MCF 10A (cell line): ENCODE measurements at regions not wholly inside any gene's neighbourhood (a gene's known extent, or its start where the extent isn't known, plus 50 kb on each side); places are given as distances from the start of the nearest gene placed in this dataset.

Experiments
- BruUV-seq: library from RNA; stranded (reverse); fragments of 400-500 nt; replicated peaks from 2 replicates; lab custom pipeline; 2021; lab: Mats Ljungman, UMichigan
- CTCF ChIA-PET: fragments of 300-600 bp; sonication (Branson Sonifier 250); formaldehyde crosslinking; extraction: SDS; loops from one replicate; lab custom pipeline; 2021; ENCODE audit warnings: antibody characterized with exemption, inconsistent platforms; lab: Yijun Ruan, JAX
- POLR2A ChIA-PET: fragments of 300-600, 350-650 bp; sonication (Branson Sonifier 250); formaldehyde crosslinking; extraction: SDS; loops from one replicate; lab custom pipeline; 2020; ENCODE audit warnings: antibody characterized with exemption, inconsistent platforms; lab: Yijun Ruan, JAX
- DNase-seq: peaks from one replicate; pipeline ENCODE4 v3.0.0-alpha.2; 2018; ENCODE audit not compliant: unreplicated experiment
- H3K27ac Mint-ChIP-seq: one replicate; pipeline ENCODE4 v1.8.0; 2022; ENCODE audit warnings: mild to moderate bottlenecking, low read depth, mixed read lengths; ENCODE audit not compliant: unreplicated experiment
- H3K27me3 Mint-ChIP-seq: one replicate; pipeline ENCODE4 v1.8.0; 2022; ENCODE audit warnings: mixed read lengths; ENCODE audit not compliant: insufficient read depth, unreplicated experiment
- H3K36me3 Mint-ChIP-seq: one replicate; pipeline ENCODE4 v1.8.0; 2022; ENCODE audit warnings: mild to moderate bottlenecking, moderate library complexity, mixed read lengths; ENCODE audit not compliant: insufficient read depth, unreplicated experiment
- H3K4me1 Mint-ChIP-seq: one replicate; pipeline ENCODE4 v1.8.0; 2022; ENCODE audit warnings: mixed read lengths; ENCODE audit not compliant: insufficient read depth, unreplicated experiment
- H3K4me3 Mint-ChIP-seq: one replicate; pipeline ENCODE4 v1.8.0; 2022; ENCODE audit warnings: mild to moderate bottlenecking, moderate library complexity, mixed read lengths; ENCODE audit not compliant: unreplicated experiment
- H3K9me3 Mint-ChIP-seq: one replicate; pipeline ENCODE4 v1.8.0; 2022; ENCODE audit warnings: mixed read lengths; ENCODE audit not compliant: unreplicated experiment
- intact Hi-C: fragments of 100-400 bp; cut with micrococcal nuclease; formaldehyde crosslinking; loops from 2 replicates; pipeline ENCODE4 v1.14.1; 2022
- TF ChIP-seq, protein P1 (sequence below): fragments of 200-600 bp; IDR thresholded peaks from one replicate; pipeline ENCODE4 v1.8.0; 2022; ENCODE audit warnings: antibody characterized with exemption, mild to moderate bottlenecking; ENCODE audit not compliant: unreplicated experiment

DNA sequence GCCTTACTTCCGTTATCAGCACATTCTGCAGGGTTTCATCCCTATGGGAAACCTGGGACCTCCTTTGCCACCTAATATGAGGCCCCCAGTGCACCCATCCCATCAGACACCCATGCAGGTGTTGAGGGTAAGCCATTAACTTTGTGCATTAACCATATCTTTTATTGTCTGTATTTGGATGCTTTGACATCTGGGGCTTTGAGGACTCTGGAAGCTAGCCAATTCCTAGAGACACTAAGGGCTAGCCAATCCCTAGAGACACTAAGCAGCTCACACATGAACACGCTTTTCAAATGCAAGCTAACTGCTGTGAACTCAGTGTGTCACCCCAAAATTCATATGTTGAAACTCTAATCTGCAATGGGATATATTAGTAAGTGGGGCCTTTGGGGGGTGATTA, 272.5 kb upstream of the COBL start:
- Mint-ChIP-seq H3K36me3 (no peaks in the 10 kb centered on the region), H3K4me3 (no peak overlapping the region), H3K9me3 (no peaks in the 10 kb centered on the region), H3K4me1 (no peaks in the 10 kb centered on the region), H3K27ac (no peak overlapping the region), H3K27me3 (peaks cover 66% of the 10 kb centered on the region)
- no peak for DNase-seq
- no TSS peak for BruUV-seq
- CTCF ChIA-PET = no interaction called here
- POLR2A ChIA-PET = no interaction called here
- TF ChIP-seq, protein P1, sequence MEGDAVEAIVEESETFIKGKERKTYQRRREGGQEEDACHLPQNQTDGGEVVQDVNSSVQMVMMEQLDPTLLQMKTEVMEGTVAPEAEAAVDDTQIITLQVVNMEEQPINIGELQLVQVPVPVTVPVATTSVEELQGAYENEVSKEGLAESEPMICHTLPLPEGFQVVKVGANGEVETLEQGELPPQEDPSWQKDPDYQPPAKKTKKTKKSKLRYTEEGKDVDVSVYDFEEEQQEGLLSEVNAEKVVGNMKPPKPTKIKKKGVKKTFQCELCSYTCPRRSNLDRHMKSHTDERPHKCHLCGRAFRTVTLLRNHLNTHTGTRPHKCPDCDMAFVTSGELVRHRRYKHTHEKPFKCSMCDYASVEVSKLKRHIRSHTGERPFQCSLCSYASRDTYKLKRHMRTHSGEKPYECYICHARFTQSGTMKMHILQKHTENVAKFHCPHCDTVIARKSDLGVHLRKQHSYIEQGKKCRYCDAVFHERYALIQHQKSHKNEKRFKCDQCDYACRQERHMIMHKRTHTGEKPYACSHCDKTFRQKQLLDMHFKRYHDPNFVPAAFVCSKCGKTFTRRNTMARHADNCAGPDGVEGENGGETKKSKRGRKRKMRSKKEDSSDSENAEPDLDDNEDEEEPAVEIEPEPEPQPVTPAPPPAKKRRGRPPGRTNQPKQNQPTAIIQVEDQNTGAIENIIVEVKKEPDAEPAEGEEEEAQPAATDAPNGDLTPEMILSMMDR = no peak
- intact Hi-C loops = no loop called here

DNA sequence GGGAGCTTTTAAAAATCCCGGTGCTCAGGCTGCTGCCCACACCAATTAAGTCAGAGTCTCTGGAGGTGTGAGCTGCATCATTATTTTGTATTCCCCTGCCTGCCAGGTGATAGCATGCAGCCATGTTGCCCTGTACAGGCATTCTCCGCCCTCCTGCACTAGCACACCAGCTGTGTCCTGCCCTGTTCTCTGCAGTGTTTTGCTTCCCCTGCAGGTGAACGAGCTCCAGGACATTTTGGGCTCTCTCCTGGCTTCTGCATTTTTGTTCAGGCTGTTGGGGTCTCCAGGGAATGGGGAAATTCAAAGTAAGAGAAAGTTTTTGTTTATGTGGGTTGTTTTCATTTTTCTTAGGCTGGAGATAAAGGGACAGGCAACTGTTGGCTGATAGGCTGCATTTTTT, 271.0 kb upstream of the COBL start:
- no peak for DNase-seq
- ChIA-PET CTCF (interaction anchor here (0.8 kb wide), 1 partner anchor 158 kb away, joined by 3 read pairs; no protein-coding TSS in a partner anchor), POLR2A (no interaction called here)
- peaks cover 81% of the 10 kb centered on the region for H3K27me3 Mint-ChIP-seq
- TF ChIP-seq, protein P1 = no peak
- H3K9me3 Mint-ChIP-seq = no peaks in the 10 kb centered on the region
- no peaks in the 10 kb centered on the region for H3K36me3 Mint-ChIP-seq
- no peaks in the 10 kb centered on the region for H3K4me1 Mint-ChIP-seq
- H3K4me3 Mint-ChIP-seq = no peak overlapping the region
- H3K27ac Mint-ChIP-seq = no peak overlapping the region
- no TSS peak for BruUV-seq
- intact Hi-C loops = no loop called here

DNA sequence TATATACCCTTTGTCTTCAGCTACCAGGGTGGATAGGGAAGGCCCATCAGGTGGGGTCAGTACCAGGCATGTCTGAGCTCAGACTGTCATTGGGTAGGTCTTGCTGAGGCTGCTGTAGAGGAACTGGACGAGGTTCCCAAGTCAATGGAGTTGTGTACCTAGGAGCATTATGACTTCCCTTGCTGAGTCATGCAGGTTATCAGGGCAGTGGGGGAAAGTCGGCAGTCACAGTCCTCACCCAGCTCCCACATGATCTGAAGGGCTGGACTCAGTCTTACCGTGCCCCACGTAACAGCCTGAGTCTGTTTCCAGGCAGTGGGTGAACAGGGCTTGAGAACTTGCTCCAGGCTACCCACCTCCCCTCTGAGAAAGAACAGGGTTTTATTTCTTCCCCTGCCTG, 260.8 kb upstream of the COBL start:
- POLR2A ChIA-PET = no interaction called here

DNA sequence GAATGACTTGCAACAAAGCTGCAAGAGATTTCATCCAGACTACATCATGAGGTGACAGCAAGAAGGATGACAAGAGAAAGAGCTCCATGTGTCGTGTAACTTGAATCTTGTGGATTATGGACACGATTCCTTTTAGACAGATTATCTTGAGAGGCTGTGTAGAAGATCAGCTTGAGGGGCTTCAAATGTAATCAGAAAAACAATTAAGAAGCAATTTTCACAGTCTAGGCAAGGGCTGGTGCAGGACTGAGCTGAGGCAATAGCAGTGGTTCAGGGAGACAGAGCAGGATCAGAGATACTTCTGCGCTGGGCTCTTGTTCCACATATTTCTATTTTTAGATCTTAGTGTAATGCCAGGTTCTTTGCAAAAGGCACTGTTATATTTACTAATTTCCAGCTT, 253.0 kb upstream of the COBL start:
- TF ChIP-seq, protein P1 = no peak
- POLR2A ChIA-PET = no interaction called here
- intact Hi-C loops = no loop called here
- H3K9me3 Mint-ChIP-seq = peaks cover 4% of the 10 kb centered on the region
- H3K4me1 Mint-ChIP-seq = no peaks in the 10 kb centered on the region
- no peaks in the 10 kb centered on the region for H3K36me3 Mint-ChIP-seq
- DNase-seq = no peak
- H3K27ac Mint-ChIP-seq = no peak overlapping the region
- no TSS peak for BruUV-seq
- CTCF ChIA-PET = interaction anchor here (0.6 kb wide), 1 partner anchor 823 kb away, joined by 3 read pairs; no protein-coding TSS in a partner anchor
- H3K4me3 Mint-ChIP-seq = no peak overlapping the region
- H3K27me3 Mint-ChIP-seq = peaks cover 55% of the 10 kb centered on the region

More for the DNA sequence above, 260.8 kb upstream of the COBL start:
- TF ChIP-seq, protein P1 = no peak
- H3K9me3 Mint-ChIP-seq = peaks cover 8% of the 10 kb centered on the region
- H3K27me3 Mint-ChIP-seq = peaks cover 98% of the 10 kb centered on the region
- H3K27ac Mint-ChIP-seq = no peak overlapping the region
- no peak for DNase-seq
- CTCF ChIA-PET = interaction anchor here (0.6 kb wide), 2 partner anchors 12 to 147 kb away, joined by 3 to 5 read pairs; no protein-coding TSS in a partner anchor
- BruUV-seq = no TSS peak
- H3K4me3 Mint-ChIP-seq = no peak overlapping the region
- H3K36me3 Mint-ChIP-seq = no peaks in the 10 kb centered on the region
- no peaks in the 10 kb centered on the region for H3K4me1 Mint-ChIP-seq
- intact Hi-C loops = no loop called here
